Liver (tissue), 8 donors: ENCODE measurements at regions not wholly inside any gene's neighbourhood (a gene's known extent, or its start where the extent isn't known, plus 50 kb on each side); places are given as distances from the start of the nearest gene placed in this dataset.

ENCODE experiments used
- DNase-seq: peaks from one replicate; pipeline ENCODE4 v3.0.0-alpha.2; 2017; ENCODE audit warnings: low spot score
- H3K27ac ChIP-seq, 2 donors: one replicate each; pipeline ENCODE4 v1.7.0; 2013; ENCODE audit warnings: inconsistent platforms in 2 of 2, low read length in 2 of 2, control low read depth in 1 of 2, low read depth in 1 of 2, mild to moderate bottlenecking in 1 of 2
- H3K27me3 ChIP-seq, 4 donors: one replicate each; pipeline versions ENCODE4 v1.6.1 to v1.7.0; 2013; ENCODE audit warnings: low read length in 3 of 4, inconsistent platforms in 1 of 4, mild to moderate bottlenecking in 1 of 4, moderate library complexity in 1 of 4; ENCODE audit not compliant: control insufficient read depth in 4 of 4, insufficient read depth in 4 of 4
- H3K36me3 ChIP-seq, 4 donors: one replicate each; pipeline versions ENCODE4 v1.6.1 to v1.7.0; 2013; ENCODE audit warnings: low read length in 3 of 4, mild to moderate bottlenecking in 3 of 4, low read depth in 1 of 4, moderate library complexity in 1 of 4; ENCODE audit not compliant: control insufficient read depth in 4 of 4, insufficient read depth in 3 of 4
- H3K4me1 ChIP-seq, 4 donors: one replicate each; pipeline versions ENCODE4 v1.6.1 to v1.7.0; 2013; ENCODE audit warnings: low read length in 3 of 4, mild to moderate bottlenecking in 3 of 4, moderate library complexity in 1 of 4; ENCODE audit not compliant: control insufficient read depth in 4 of 4, insufficient read depth in 4 of 4
- H3K4me3 ChIP-seq, 3 donors: one replicate each; pipeline versions ENCODE4 v1.6.1 to v1.7.0; 2013; ENCODE audit warnings: low read length in 3 of 3, control low read depth in 1 of 3, low read depth in 1 of 3, mild to moderate bottlenecking in 1 of 3
- H3K9ac ChIP-seq, 2 donors: one replicate each; pipeline ENCODE4 v1.7.0; 2013; ENCODE audit warnings: low read length in 2 of 2, mild to moderate bottlenecking in 2 of 2, moderate library complexity in 2 of 2, control low read depth in 1 of 2, low read depth in 1 of 2
- H3K9me3 ChIP-seq, 4 donors: one replicate each; pipeline versions ENCODE4 v1.6.1 to v1.7.0; 2013; ENCODE audit warnings: low read length in 3 of 4; ENCODE audit not compliant: control insufficient read depth in 4 of 4
- EGR1 ChIP-seq, 2 donors: IDR thresholded peaks; 2 replicates each; pipeline ENCODE4 v1.6.1; 2016 to 2018; ENCODE audit warnings: antibody characterized with exemption in 2 of 2, low read depth in 2 of 2
- FOXA1 ChIP-seq: IDR thresholded peaks from 2 replicates; pipeline ENCODE4 v1.6.1; 2016; ENCODE audit warnings: antibody characterized with exemption
- GABPA ChIP-seq, 2 donors: IDR thresholded peaks in 1 of 2; conservative IDR thresholded peaks in 1 of 2; 2 replicates each; pipeline ENCODE4 v1.6.1; 2016; ENCODE audit warnings: antibody characterized with exemption in 2 of 2, mild to moderate bottlenecking in 1 of 2, moderate library complexity in 1 of 2
- HNF4A ChIP-seq, 2 donors: conservative IDR thresholded peaks; 2 replicates each; pipeline ENCODE4 v1.6.1; 2016; ENCODE audit warnings: antibody characterized with exemption in 2 of 2, mild to moderate bottlenecking in 2 of 2
- HNF4G ChIP-seq: IDR thresholded peaks from 2 replicates; pipeline ENCODE4 v1.6.1; 2016; ENCODE audit warnings: antibody characterized with exemption
- JUND ChIP-seq, 2 donors: IDR thresholded peaks; 2 replicates each; pipeline ENCODE4 v1.6.1; 2016; ENCODE audit warnings: antibody characterized with exemption in 2 of 2
- NR2F2 ChIP-seq: IDR thresholded peaks from 2 replicates; pipeline ENCODE4 v1.6.1; 2016; ENCODE audit warnings: antibody characterized with exemption
- RAD21 ChIP-seq, 2 donors: IDR thresholded peaks; 2 replicates each; pipeline ENCODE4 v1.6.1; 2016; ENCODE audit warnings: antibody characterized with exemption in 2 of 2, mild to moderate bottlenecking in 2 of 2
- RXRA ChIP-seq, 2 donors: IDR thresholded peaks; 2 replicates each; pipeline ENCODE4 v1.6.1; 2017 to 2018; ENCODE audit warnings: antibody characterized with exemption in 2 of 2, mild to moderate bottlenecking in 1 of 2
- SP1 ChIP-seq: IDR thresholded peaks from 2 replicates; pipeline ENCODE4 v1.6.1; 2018; ENCODE audit warnings: antibody characterized with exemption, mild to moderate bottlenecking
- TAF1 ChIP-seq: conservative IDR thresholded peaks from 2 replicates; pipeline ENCODE4 v1.6.1; 2016; ENCODE audit warnings: antibody characterized with exemption, mild to moderate bottlenecking
- YY1 ChIP-seq: IDR thresholded peaks from 2 replicates; pipeline ENCODE4 v1.6.1; 2016; ENCODE audit warnings: antibody characterized with exemption, mild to moderate bottlenecking
- WGBS: extraction: QIAGEN DNeasy Blood & Tissue Kit; methylation state at CpG from one replicate; pipeline ENCODE4 v1.1.7; 2013; 5-methylcytosine and 5-hydroxymethylcytosine counted together
- TF ChIP-seq, protein P1 (sequence below): IDR thresholded peaks from 2 replicates; pipeline ENCODE4 v1.6.1; 2016; ENCODE audit warnings: antibody characterized with exemption
- TF ChIP-seq, protein P2 (sequence below): fragments of 150-350 bp; IDR thresholded peaks from 2 replicates; pipeline ENCODE4 v1.5.1; 2017; ENCODE audit warnings: improper control_type of control experiment, low read depth, low read length; ENCODE audit not compliant: missing input control
- TF ChIP-seq, protein P3 (sequence below): IDR thresholded peaks from 2 replicates; pipeline ENCODE4 v1.6.1; 2016; ENCODE audit warnings: antibody characterized with exemption
- donor health status: healthy.
- donor health status: healthy.
- donor health status: healthy.
- donor health status: healthy.
- donor health status: healthy.

DNA sequence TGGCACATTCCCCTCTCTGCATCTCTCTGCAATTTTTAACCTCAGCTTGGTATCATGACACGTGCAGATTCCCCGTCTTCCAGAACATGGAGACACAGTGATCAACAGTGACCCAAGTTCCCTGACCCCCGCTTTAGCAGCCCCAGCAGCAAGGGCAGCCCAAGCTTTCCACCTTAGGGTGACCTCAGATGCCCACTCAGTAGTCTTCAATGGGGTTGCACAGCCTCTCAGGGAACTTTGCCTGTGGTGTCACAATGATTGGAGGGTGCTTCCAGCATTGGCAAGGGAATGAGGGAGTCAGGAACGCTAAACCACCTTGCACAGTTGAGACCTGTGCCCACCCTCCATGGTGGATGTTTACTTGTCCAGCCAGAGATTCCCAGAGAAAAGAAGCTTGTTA, 287.1 kb upstream of the CDH4 start:
- H3K27ac ChIP-seq, result no peak overlapping the region
- peaks cover 0 to 10% (median 0%) of the 10 kb centered on the region in 4 donors for H3K27me3 ChIP-seq
- TF ChIP-seq, protein P1, sequence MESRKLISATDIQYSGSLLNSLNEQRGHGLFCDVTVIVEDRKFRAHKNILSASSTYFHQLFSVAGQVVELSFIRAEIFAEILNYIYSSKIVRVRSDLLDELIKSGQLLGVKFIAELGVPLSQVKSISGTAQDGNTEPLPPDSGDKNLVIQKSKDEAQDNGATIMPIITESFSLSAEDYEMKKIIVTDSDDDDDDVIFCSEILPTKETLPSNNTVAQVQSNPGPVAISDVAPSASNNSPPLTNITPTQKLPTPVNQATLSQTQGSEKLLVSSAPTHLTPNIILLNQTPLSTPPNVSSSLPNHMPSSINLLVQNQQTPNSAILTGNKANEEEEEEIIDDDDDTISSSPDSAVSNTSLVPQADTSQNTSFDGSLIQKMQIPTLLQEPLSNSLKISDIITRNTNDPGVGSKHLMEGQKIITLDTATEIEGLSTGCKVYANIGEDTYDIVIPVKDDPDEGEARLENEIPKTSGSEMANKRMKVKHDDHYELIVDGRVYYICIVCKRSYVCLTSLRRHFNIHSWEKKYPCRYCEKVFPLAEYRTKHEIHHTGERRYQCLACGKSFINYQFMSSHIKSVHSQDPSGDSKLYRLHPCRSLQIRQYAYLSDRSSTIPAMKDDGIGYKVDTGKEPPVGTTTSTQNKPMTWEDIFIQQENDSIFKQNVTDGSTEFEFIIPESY, result no peak
- no peak for TF ChIP-seq RXRA (IDR thresholded peaks at IDR 0.05)
- TF ChIP-seq, protein P2, sequence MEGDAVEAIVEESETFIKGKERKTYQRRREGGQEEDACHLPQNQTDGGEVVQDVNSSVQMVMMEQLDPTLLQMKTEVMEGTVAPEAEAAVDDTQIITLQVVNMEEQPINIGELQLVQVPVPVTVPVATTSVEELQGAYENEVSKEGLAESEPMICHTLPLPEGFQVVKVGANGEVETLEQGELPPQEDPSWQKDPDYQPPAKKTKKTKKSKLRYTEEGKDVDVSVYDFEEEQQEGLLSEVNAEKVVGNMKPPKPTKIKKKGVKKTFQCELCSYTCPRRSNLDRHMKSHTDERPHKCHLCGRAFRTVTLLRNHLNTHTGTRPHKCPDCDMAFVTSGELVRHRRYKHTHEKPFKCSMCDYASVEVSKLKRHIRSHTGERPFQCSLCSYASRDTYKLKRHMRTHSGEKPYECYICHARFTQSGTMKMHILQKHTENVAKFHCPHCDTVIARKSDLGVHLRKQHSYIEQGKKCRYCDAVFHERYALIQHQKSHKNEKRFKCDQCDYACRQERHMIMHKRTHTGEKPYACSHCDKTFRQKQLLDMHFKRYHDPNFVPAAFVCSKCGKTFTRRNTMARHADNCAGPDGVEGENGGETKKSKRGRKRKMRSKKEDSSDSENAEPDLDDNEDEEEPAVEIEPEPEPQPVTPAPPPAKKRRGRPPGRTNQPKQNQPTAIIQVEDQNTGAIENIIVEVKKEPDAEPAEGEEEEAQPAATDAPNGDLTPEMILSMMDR, result no peak
- no peak for TF ChIP-seq FOXA1
- TF ChIP-seq, protein P3, sequence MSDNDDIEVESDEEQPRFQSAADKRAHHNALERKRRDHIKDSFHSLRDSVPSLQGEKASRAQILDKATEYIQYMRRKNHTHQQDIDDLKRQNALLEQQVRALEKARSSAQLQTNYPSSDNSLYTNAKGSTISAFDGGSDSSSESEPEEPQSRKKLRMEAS, result no peak
- TF ChIP-seq SP1, result no peak
- TF ChIP-seq NR2F2, result no peak
- TF ChIP-seq JUND (IDR thresholded peaks at IDR 0.05), result no peak
- no peak for TF ChIP-seq GABPA (IDR thresholded peaks at IDR 0.05 in 1 of 2, conservative IDR thresholded peaks at IDR 0.05 in 1 of 2)
- TF ChIP-seq TAF1, result no peak
- no peak for TF ChIP-seq RAD21 (IDR thresholded peaks at IDR 0.05)
- no peak for TF ChIP-seq HNF4A (conservative IDR thresholded peaks at IDR 0.05)
- peaks cover 0 to 2% (median 0%) of the 10 kb centered on the region in 4 donors for H3K36me3 ChIP-seq
- H3K9me3 ChIP-seq, result no peaks in the 10 kb centered on the region
- DNase-seq, result no peak
- no peak overlapping the region for H3K4me3 ChIP-seq
- no peaks in the 10 kb centered on the region for H3K4me1 ChIP-seq
- no peak overlapping the region for H3K9ac ChIP-seq
- whole genome bisulfite sequencing, result 77% methylated on average over 4 of the region's 4 CpGs

DNA sequence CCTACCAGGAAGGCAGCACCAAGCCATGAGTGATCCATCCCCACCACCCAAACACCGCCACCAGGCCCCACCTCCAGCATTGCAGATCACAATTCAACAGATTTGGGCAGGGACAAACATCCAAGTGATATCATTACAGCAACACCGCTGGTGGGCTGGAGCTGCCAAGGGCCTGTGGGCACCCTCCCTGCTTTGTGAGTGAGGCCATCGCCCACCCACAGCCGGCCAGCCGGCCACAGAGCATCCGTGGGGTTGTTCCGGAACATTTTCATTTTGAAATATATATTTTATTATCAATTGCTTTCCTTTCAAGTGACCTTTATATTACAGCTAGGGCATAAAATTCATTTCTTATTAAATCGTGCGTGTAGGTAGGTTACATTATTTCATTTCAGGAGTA, 286.0 kb upstream of the CDH4 start:
- no peak for DNase-seq
- Histone ChIP-seq H3K9me3 (no peaks in the 10 kb centered on the region), H3K27me3 (peaks cover 0 to 9% (median 0%) of the 10 kb centered on the region in 4 donors), H3K36me3 (peaks cover 0 to 2% (median 0%) of the 10 kb centered on the region in 4 donors), H3K9ac (no peak overlapping the region), H3K4me3 (no peak overlapping the region), H3K27ac (no peak overlapping the region), H3K4me1 (no peaks in the 10 kb centered on the region)
- no peak for TF ChIP-seq RXRA (IDR thresholded peaks at IDR 0.05)
- TF ChIP-seq YY1, result no peak
- TF ChIP-seq, protein P1, result no peak
- TF ChIP-seq HNF4G, result no peak
- no peak for TF ChIP-seq RAD21 (IDR thresholded peaks at IDR 0.05)
- no peak for TF ChIP-seq NR2F2
- no peak for TF ChIP-seq TAF1
- no peak for TF ChIP-seq EGR1 (IDR thresholded peaks at IDR 0.05; ENCODE audit: low read depth in 2 of 2)
- TF ChIP-seq FOXA1, result no peak
- WGBS, result 73% methylated on average over 9 of the region's 9 CpGs
